Mucosa of rectum (tissue), 2 donors: ENCODE measurements at regions not wholly inside any gene's neighbourhood (a gene's known extent, or its start where the extent isn't known, plus 50 kb on each side); places are given as distances from the start of the nearest gene placed in this dataset.
"Not testable (repeated sequence)": the region's sequence is repeated elsewhere in the genome, so short reads cannot be mapped to it uniquely, and the experiment has no call there.

Experiments
- H3K27ac ChIP-seq, 2 donors: one replicate each; pipeline ENCODE4 v1.7.0; 2013; ENCODE audit warnings: inconsistent platforms in 2 of 2, low read depth in 2 of 2, low read length in 2 of 2
- H3K27me3 ChIP-seq, 2 donors: one replicate each; pipeline ENCODE4 v1.7.0; 2013; ENCODE audit warnings: low read length in 2 of 2; ENCODE audit not compliant: control insufficient read depth in 2 of 2, insufficient read depth in 2 of 2
- H3K36me3 ChIP-seq, 2 donors: one replicate each; pipeline ENCODE4 v1.7.0; 2013; ENCODE audit warnings: low read length in 2 of 2; ENCODE audit not compliant: control insufficient read depth in 2 of 2, insufficient read depth in 2 of 2
- H3K4me1 ChIP-seq, 2 donors: one replicate each; pipeline ENCODE4 v1.7.0; 2013; ENCODE audit warnings: low read length in 2 of 2, mild to moderate bottlenecking in 1 of 2; ENCODE audit not compliant: control insufficient read depth in 2 of 2, insufficient read depth in 2 of 2
- H3K4me3 ChIP-seq, 2 donors: one replicate each; pipeline ENCODE4 v1.7.0; 2013; ENCODE audit warnings: low read length in 2 of 2
- H3K9ac ChIP-seq, 2 donors: one replicate each; pipeline ENCODE4 v1.7.0; 2013; ENCODE audit warnings: low read length in 2 of 2, low read depth in 1 of 2, mild to moderate bottlenecking in 1 of 2
- H3K9me3 ChIP-seq, 2 donors: one replicate each; pipeline ENCODE4 v1.7.0; 2013; ENCODE audit warnings: low read length in 2 of 2; ENCODE audit not compliant: control insufficient read depth in 2 of 2
- donor health status: healthy.
- donor health status: Normal muscosa, but diverticular disease.

GRCh38 chr6:16018626-16019025, 110.3 kb upstream of the MYLIP start:
- no peaks in the 10 kb centered on the region for H3K36me3 ChIP-seq
- H3K4me3 ChIP-seq, result no peak overlapping the region
- H3K9me3 ChIP-seq, result no peaks in the 10 kb centered on the region
- H3K4me1 ChIP-seq, result no peaks in the 10 kb centered on the region
- no peak overlapping the region for H3K9ac ChIP-seq
- H3K27ac ChIP-seq, result no peak overlapping the region
- H3K27me3 ChIP-seq, result no peaks in the 10 kb centered on the region

DNA sequence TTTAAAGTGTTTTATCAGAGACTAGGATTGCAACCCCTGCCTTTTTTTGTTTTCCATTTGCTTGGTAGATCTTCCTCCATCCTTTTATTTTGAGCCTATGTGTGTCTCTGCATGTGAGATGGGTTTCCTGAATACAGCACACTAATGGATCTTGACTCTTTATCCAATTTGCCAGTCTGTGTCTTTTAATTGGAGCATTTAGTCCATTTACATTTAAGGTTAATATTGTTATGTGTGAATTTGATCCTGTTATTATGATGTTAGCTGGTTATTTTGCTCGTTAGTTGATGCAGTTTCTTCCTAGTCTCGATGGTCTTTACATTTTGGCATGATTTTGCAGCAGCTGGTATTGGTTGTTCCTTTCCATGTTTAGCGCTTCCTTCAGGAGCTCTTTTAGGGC, 114.6 kb upstream of the MYLIP start:
- H3K27ac ChIP-seq, H3K4me1 ChIP-seq, H3K27me3 ChIP-seq, H3K4me3 ChIP-seq, H3K9me3 ChIP-seq, H3K36me3 ChIP-seq, H3K9ac ChIP-seq: not testable (repeated sequence)

- no peak overlapping the region for H3K27ac ChIP-seq
- H3K4me1 ChIP-seq, result no peaks in the 10 kb centered on the region
- H3K36me3 ChIP-seq, result no peaks in the 10 kb centered on the region
- H3K27me3 ChIP-seq, result no peaks in the 10 kb centered on the region
- H3K9ac ChIP-seq, result no peak overlapping the region
- H3K4me3 ChIP-seq, result no peak overlapping the region
- no peaks in the 10 kb centered on the region for H3K9me3 ChIP-seq
Measured at GRCh38 chr6:16007146-16007545, 121.7 kb upstream of the MYLIP start.

- Histone ChIP-seq H3K9me3 (no peaks in the 10 kb centered on the region), H3K27me3 (no peaks in the 10 kb centered on the region), H3K4me3 (no peak overlapping the region), H3K9ac (no peak overlapping the region), H3K4me1 (no peaks in the 10 kb centered on the region), H3K27ac (no peak overlapping the region), H3K36me3 (no peaks in the 10 kb centered on the region)
Measured at GRCh38 chr6:16006681-16007080, 122.2 kb upstream of the MYLIP start.

DNA sequence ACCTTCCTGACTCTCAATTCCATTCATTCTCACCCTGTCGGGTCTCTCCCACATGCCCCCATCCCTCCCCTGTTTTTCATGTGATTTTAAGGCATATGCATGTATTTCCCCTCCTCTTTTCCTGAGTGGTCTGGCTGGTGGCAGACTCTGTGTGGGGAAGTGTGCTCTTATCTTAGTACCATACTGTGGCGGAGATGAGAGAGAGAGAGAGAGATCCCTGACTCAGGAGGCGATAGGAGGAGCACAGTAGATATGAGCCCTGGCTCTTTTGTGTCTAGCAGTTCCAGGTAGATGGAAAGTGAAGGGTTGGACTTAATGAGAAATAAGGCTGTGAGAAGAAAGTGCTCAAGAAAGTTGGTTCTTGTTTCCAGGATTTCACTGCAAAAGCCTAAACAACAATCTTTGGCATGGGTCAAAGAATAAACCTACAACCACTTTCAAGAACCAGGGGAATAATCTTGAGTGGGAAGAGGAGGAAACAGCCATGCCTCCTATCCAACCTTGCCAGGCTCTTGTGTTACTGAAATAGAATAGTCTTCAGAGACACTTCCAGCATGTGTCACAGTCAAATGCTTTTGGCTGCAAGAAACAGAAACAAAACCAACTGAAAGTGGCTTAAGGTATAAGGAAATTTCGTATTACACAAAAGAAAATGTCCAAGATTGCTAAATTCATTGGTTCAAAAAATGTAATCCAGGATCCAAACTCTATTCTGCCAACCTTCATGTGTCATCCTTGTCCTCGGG, 123.8 kb upstream of the MYLIP start:
- Histone ChIP-seq H3K4me3 (no peak overlapping the region), H3K4me1 (no peaks in the 10 kb centered on the region)

DNA sequence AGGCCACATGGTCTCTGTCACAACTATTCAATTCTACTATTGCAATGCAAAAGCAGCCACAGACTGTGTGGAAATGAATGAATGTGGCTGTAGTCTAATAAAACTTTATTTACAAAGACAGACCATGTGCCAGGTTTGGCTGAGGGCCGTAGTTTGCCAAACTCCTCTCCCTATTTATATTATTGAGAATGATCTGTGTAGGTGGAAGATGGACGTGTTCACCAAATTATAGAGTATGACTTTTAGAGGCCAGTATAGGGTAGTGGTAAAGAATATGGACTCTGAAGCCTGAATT, 125.7 kb upstream of the MYLIP start:
- Histone ChIP-seq H3K27me3 (no peaks in the 10 kb centered on the region), H3K9me3 (no peaks in the 10 kb centered on the region), H3K9ac (no peak overlapping the region), H3K4me1 (no peaks in the 10 kb centered on the region), H3K4me3 (no peak overlapping the region), H3K27ac (no peak overlapping the region), H3K36me3 (no peaks in the 10 kb centered on the region)

More for the DNA sequence above, 123.8 kb upstream of the MYLIP start:
- Histone ChIP-seq H3K36me3 (no peaks in the 10 kb centered on the region), H3K27me3 (no peaks in the 10 kb centered on the region), H3K9me3 (no peaks in the 10 kb centered on the region), H3K9ac (no peak overlapping the region), H3K27ac (no peak overlapping the region)

DNA sequence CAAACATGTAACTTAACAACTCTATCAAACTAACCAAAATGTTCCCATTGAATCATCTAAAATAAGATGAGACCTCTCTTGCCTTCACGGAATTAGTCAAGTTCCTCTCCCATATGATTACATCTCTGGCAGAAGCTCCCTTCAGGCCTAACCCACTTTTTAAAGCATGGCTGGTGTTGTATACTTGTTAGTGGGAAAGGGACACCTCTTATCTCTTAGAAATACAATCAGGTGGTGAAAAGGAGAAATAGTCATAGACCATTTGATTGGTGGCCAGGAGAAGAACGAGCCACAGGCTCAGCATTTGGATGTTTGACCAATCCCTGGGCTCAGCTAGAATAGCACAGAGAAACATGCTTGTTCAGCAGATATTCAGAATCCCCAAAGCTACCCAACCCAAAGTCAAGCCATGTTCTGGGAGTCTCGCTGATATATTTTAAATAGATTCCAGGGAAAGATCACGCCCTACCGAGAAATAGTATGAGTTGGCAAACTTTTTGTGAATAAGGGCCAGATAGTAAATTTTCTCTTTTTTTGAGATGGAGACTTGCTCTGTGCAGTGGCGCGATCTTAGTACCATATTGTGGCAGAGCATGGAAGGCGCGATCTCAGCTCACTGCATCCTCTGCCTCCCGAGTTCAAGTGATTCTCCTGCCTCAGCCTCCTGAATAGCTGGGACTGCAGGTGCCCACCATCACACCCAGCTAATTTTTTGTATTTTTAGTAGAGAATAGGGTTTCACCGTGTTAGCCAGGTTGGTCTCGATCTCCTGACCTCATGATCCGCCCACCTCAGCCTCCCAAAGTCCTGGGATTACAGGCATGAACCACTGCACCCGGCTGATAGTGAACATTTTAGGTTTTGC, 126.3 kb upstream of the MYLIP start:
- Histone ChIP-seq H3K4me1 (no peaks in the 10 kb centered on the region), H3K4me3 (no peak overlapping the region), H3K36me3 (no peaks in the 10 kb centered on the region), H3K27me3 (no peaks in the 10 kb centered on the region), H3K9me3 (no peaks in the 10 kb centered on the region), H3K9ac (no peak overlapping the region), H3K27ac (no peak overlapping the region)

- no peak overlapping the region for H3K4me3 ChIP-seq
- H3K4me1 ChIP-seq, result no peaks in the 10 kb centered on the region
- H3K36me3 ChIP-seq, result no peaks in the 10 kb centered on the region
- H3K27ac ChIP-seq, result no peak overlapping the region
- H3K9ac ChIP-seq, result no peak overlapping the region
- no peaks in the 10 kb centered on the region for H3K9me3 ChIP-seq
- H3K27me3 ChIP-seq, result no peaks in the 10 kb centered on the region
Measured at GRCh38 chr6:16001158-16001557, 127.7 kb upstream of the MYLIP start.

GRCh38 chr6:15999201-15999600, 129.7 kb upstream of the MYLIP start:
- Histone ChIP-seq H3K9ac (no peak overlapping the region), H3K36me3 (no peaks in the 10 kb centered on the region), H3K27ac (no peak overlapping the region), H3K4me1 (no peaks in the 10 kb centered on the region), H3K4me3 (no peak overlapping the region), H3K9me3 (no peaks in the 10 kb centered on the region), H3K27me3 (no peaks in the 10 kb centered on the region)

DNA sequence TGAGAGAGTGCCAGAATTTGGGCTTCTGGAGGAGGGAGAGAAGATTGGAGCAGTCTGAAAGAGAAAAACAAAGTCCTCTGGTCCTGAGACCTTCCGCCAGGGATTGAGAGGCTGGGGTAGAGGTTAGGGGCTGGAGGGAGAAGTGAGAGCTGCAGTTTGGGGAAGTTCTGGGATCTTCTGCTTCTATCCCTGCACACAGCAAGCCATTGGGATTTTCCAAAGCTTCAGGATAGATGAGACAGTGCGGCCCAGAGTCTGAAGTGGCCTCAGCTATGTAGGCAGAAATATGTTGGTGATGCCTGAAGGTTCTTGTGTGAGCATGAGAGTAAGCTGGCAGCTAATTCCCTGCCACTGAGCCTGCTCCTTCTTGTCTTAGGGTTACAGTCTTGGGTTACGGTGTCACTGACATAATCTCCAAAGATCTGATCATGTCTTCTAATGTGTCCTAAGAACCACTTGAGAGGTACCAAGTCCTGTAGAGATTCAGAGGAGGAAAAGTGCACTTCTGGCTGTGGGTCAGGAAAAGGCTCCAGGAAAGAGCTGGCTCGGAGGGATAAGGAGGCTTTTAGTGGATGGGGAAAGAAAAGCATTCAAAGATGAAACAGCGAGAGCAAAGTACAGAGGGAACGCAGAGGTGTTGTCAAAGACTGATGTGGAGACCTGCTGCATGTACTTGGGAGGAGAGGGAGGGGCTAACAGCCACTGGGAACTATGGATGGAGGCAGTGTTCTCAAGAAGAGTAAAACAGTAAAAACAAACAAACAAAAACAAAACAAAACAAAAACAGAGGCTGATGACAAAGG, 131.1 kb upstream of the MYLIP start:
- Histone ChIP-seq H3K36me3 (no peaks in the 10 kb centered on the region), H3K27ac (no peak overlapping the region), H3K9me3 (no peaks in the 10 kb centered on the region), H3K4me3 (no peak overlapping the region), H3K4me1 (no peaks in the 10 kb centered on the region), H3K27me3 (no peaks in the 10 kb centered on the region), H3K9ac (no peak overlapping the region)
